Nephron progenitor cell (in vitro differentiated cells): ENCODE measurements at regions not wholly inside any gene's neighbourhood (a gene's known extent, or its start where the extent isn't known, plus 50 kb on each side); places are given as distances from the start of the nearest gene placed in this dataset.

Experiments used
- DNase-seq: peaks from one replicate; pipeline ENCODE4 v3.0.0; 2021
- H3K27ac Mint-ChIP-seq: 2 replicates; pipeline ENCODE4 v1.8.0; 2021; ENCODE audit warnings: mild to moderate bottlenecking, moderate library complexity, mixed read lengths
- H3K27me3 Mint-ChIP-seq: 2 replicates; pipeline ENCODE4 v1.8.0; 2021; ENCODE audit warnings: mild to moderate bottlenecking, low read depth, mixed read lengths; ENCODE audit not compliant: poor library complexity
- H3K36me3 Mint-ChIP-seq: 2 replicates; pipeline ENCODE4 v1.8.0; 2021; ENCODE audit warnings: low read depth, mixed read lengths
- H3K4me1 Mint-ChIP-seq: 2 replicates; pipeline ENCODE4 v1.8.0; 2021; ENCODE audit warnings: mixed read lengths
- H3K4me3 Mint-ChIP-seq: 2 replicates; pipeline ENCODE4 v1.8.0; 2021; ENCODE audit warnings: mild to moderate bottlenecking, moderate library complexity, mixed read lengths
- H3K9me3 Mint-ChIP-seq: 2 replicates; pipeline ENCODE4 v1.8.0; 2021; ENCODE audit warnings: mild to moderate bottlenecking, moderate library complexity, mixed read lengths
- TF ChIP-seq, protein P1 (sequence below): fragments of 200-600 bp; sonication (generic); IDR thresholded peaks from 2 replicates; pipeline ENCODE4 v1.5.0; 2021; ENCODE audit warnings: antibody characterized with exemption

DNA sequence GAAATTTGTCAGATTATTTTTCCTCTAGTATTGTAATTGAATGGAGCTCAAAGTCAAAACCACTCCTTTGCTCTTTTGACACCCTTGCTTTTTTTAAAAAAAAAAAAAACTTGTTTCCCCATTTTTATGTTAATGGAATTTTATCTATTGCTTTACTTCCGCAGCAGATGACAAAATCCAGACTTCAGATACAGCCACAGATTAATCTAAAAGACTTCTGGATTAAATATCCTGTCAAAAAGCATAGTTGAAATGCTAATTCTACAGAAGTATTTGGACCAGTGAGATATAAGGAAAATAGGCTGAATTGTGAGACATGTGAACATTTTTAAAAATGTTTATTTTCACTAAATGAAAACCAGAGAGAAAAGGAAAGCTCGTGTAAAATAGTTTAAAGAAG lies 341.4 kb downstream of the BMP2 start:
- Mint-ChIP-seq H3K9me3 (no peaks in the 10 kb centered on the region), H3K27me3 (no peaks in the 10 kb centered on the region), H3K4me3 (no peak overlapping the region), H3K4me1 (peaks cover 18% of the 10 kb centered on the region), H3K27ac (no peak overlapping the region), H3K36me3 (no peaks in the 10 kb centered on the region)
- DNase-seq = no peak
- TF ChIP-seq, protein P1, sequence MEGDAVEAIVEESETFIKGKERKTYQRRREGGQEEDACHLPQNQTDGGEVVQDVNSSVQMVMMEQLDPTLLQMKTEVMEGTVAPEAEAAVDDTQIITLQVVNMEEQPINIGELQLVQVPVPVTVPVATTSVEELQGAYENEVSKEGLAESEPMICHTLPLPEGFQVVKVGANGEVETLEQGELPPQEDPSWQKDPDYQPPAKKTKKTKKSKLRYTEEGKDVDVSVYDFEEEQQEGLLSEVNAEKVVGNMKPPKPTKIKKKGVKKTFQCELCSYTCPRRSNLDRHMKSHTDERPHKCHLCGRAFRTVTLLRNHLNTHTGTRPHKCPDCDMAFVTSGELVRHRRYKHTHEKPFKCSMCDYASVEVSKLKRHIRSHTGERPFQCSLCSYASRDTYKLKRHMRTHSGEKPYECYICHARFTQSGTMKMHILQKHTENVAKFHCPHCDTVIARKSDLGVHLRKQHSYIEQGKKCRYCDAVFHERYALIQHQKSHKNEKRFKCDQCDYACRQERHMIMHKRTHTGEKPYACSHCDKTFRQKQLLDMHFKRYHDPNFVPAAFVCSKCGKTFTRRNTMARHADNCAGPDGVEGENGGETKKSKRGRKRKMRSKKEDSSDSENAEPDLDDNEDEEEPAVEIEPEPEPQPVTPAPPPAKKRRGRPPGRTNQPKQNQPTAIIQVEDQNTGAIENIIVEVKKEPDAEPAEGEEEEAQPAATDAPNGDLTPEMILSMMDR = no peak

DNA sequence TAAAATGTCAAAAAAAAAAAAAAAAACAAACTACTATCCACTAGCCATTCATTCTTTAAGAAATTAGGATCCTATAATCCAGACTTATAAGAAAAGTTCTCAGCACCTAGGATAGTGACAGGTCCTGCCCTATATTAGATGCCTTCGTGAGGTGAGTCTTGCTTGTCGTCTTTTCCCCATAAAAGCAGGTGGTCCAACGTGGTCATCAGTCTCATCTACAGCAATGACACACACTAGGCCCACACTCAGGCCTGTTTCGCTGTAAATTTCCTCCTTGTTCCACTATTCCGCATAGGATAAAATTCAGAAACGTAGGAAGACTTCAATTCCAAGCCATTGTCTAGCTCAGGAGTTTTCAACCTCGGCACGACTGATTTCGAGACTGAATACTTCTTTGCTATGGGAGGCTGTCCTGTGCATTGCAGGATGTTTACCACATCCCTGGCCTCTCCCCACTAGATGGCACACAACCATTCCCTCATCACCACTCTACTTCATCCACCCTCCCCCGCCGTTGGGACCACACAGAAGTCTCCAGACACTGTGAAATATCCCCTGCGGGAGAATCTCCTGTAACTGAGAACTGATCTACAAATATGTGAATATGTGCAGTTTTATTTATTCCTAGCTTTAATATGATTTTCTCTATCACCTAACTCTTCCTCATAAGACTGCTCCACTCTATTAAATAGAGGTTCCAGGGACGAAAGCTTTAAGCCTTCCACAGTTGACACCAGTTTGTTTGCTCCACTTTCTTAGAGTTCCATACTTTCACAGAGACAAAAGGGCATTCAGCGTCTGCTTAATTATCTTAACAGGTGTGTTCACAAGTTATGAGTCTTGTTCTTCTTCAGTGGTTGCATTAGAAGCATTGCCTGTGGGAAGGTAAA lies 346.3 kb downstream of the BMP2 start:
- Mint-ChIP-seq H3K4me3 (no peak overlapping the region), H3K27me3 (no peaks in the 10 kb centered on the region), H3K4me1 (peaks cover 24% of the 10 kb centered on the region), H3K36me3 (no peaks in the 10 kb centered on the region), H3K27ac (no peak overlapping the region), H3K9me3 (peaks cover 4% of the 10 kb centered on the region)
- DNase-seq = peak; percentile 70
- TF ChIP-seq, protein P1 = peak; percentile 56

DNA sequence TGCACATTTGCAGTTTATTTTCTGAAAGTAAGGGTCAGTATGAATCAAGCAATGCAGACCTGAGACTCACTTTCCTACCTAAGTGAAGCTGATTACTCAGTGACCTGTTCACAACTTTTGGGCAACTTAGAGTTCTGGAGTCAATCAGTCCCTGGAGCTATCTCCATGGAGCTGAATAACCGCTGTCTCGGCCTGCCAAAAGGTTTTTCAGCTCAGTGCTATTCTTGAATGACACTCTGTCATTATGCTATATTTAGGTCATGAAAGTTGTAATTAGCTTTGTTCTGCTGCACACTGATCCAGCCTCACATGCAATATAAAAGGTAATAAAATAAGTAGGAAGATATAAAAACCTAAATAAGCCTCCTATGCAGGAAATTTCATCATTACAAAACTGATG lies 356.0 kb downstream of the BMP2 start:
- Mint-ChIP-seq H3K4me3 (no peak overlapping the region), H3K36me3 (no peaks in the 10 kb centered on the region), H3K27ac (no peak overlapping the region), H3K4me1 (peaks cover 4% of the 10 kb centered on the region), H3K27me3 (no peaks in the 10 kb centered on the region), H3K9me3 (peaks cover 5% of the 10 kb centered on the region)
- DNase-seq = no peak
- TF ChIP-seq, protein P1 = no peak

DNA sequence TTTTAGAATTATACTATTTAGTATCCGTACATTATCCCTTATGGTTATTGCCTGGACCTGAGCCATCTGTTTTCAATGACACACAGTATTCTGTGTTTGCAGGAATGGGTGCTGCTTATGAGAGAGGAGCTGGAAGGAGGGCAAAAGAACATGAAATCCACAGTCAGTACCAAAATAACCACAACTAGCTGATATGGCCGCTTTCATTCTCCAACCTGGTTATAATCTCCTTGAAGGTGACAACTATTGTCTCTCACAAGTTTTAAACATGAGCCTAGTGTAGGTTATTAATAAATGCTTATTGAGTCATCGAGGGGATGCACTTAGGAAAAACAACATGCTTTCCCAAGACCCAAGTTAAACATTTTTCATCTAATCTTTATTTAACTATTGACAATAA lies 356.6 kb downstream of the BMP2 start:
- H3K27me3 Mint-ChIP-seq = no peaks in the 10 kb centered on the region
- TF ChIP-seq, protein P1 = no peak
- no peak overlapping the region for H3K4me3 Mint-ChIP-seq
- no peak for DNase-seq
- H3K36me3 Mint-ChIP-seq = no peaks in the 10 kb centered on the region
- peaks cover 5% of the 10 kb centered on the region for H3K9me3 Mint-ChIP-seq
- peaks cover 4% of the 10 kb centered on the region for H3K4me1 Mint-ChIP-seq
- H3K27ac Mint-ChIP-seq = no peak overlapping the region

DNA sequence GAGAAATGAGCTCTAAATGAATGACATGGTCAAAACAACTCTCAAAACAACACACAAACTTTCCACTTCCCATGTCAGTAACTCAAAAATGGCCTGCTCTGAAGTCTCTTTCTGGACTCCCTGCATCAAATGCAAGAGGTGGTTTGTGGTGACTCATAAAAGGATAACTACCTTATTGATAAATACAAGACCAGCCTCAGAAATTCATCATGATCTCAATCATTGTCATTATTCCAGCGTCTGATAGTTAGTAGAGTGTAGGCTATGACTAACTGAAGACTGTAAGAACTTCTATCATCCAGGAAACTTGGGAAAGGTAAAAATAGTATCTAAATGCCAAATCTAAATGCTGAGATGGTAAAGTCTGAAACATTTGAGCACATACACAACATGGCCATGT lies 369.4 kb downstream of the BMP2 start:
- Mint-ChIP-seq H3K27me3 (no peaks in the 10 kb centered on the region), H3K27ac (no peak overlapping the region), H3K4me1 (no peaks in the 10 kb centered on the region), H3K36me3 (no peaks in the 10 kb centered on the region), H3K4me3 (no peak overlapping the region), H3K9me3 (peaks cover 4% of the 10 kb centered on the region)
- no peak for DNase-seq
- TF ChIP-seq, protein P1 = no peak
